ENCODE measurements at regions not wholly inside any gene's neighbourhood (a gene's known extent, or its start where the extent isn't known, plus 50 kb on each side); places are given as distances from the start of the nearest gene placed in this dataset.

GRCh38 chr15:95498961-95499360 lies 831.5 kb upstream of the NR2F2 start:
- TF ChIP-seq CTCF (IDR thresholded peaks at IDR 0.05; ENCODE audit: low read depth, low read length, poor library complexity, severe bottlenecking) (no peak), EZH2phosphoT487 (IDR thresholded peaks at IDR 0.05; ENCODE audit: borderline replicate concordance, low read length) (no peak)

Measured in DOHH2 (cell line).